ENCODE measurements at regions not wholly inside any gene's neighbourhood (a gene's known extent, or its start where the extent isn't known, plus 50 kb on each side); places are given as distances from the start of the nearest gene placed in this dataset.

DNA sequence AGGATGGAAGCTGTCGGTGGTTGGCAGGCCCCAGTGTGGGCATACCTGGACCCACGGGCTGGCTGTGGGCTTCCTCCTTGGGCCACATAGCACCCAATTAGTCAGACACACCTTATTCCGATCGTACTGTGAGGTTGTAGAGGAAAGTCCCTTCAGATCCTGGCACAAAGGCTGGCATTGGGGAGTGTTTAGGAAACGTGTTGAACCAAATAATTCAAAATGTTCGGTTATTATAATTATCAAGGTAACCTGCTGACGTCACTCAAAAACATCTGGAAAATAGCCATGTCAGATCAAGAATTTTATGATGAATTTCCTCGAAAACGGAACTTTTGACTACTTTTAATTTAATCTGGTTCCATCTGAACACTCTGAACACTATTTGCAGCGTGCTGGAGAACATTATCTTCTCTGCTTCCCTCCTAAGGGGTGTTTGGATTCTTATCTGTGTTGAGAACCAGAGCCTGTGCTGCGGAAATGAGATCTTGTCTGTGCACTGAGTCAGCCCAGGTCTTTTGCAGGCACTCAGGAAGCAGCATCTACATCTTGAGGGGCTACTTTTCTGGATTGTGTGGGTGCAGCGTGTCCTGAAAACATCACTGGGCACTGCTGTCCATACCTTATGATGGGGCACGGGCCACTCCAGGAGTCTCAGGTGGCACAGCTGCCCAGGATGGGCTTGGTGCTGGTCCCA, 100.3 kb downstream of the SLC25A47 start:
- TF ChIP-seq, protein P1, sequence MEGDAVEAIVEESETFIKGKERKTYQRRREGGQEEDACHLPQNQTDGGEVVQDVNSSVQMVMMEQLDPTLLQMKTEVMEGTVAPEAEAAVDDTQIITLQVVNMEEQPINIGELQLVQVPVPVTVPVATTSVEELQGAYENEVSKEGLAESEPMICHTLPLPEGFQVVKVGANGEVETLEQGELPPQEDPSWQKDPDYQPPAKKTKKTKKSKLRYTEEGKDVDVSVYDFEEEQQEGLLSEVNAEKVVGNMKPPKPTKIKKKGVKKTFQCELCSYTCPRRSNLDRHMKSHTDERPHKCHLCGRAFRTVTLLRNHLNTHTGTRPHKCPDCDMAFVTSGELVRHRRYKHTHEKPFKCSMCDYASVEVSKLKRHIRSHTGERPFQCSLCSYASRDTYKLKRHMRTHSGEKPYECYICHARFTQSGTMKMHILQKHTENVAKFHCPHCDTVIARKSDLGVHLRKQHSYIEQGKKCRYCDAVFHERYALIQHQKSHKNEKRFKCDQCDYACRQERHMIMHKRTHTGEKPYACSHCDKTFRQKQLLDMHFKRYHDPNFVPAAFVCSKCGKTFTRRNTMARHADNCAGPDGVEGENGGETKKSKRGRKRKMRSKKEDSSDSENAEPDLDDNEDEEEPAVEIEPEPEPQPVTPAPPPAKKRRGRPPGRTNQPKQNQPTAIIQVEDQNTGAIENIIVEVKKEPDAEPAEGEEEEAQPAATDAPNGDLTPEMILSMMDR (conservative IDR thresholded peaks at IDR 0.05; ENCODE audit: control insufficient read depth, insufficient read depth, low read depth, low read length) = no peak
- H3K4me3 ChIP-seq (ENCODE audit: control insufficient read depth, low read depth, low read length) = no peak overlapping the region
- DNase-seq (ENCODE audit: low read depth) = no peak

DNA sequence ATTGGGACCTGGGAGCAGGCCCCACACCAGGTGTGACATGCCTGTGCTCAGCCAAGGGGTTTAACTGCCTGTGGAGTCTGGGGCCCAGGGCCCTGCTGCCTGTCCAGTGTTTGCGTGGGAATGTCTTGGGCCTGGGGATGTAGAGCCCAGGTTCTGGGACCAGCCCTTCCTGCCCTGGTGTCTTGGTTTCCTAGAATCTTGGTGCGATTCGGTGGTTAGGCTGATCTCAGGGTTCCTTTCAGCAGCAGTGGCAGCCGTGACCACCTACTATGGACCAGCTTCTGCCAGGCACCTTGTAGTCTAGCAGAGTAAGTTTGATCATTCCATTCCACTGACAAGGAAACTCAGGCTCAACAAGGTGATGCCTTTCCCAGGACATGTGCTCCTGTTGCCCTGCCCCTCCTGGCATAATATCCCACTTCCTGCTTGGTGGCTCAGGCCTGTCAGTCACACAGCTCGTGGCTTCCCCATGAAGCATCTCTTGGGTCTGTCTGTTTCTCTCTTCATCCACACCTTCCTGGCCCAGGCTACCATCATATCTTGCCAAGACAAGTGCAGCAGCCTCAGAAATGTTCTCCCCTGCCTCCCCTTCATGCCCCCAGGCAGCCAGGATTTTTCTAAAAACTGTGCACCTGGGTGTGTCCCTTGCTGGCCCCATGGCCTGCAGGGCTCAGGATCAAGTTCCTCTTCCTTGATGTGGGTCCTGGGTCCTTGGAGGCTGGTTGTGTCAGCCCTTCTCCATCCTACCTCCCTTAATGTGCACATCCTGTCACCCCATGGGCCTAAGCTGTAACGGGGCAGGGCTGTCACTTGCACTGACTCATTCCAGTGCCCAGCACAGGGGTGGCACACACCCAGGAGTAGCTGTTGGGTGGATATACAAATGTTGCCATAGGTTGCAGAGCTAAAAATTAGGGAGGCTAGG, 101.6 kb downstream of the SLC25A47 start:
- DNase-seq (ENCODE audit: low read depth) = no peak
- TF ChIP-seq, protein P1 (conservative IDR thresholded peaks at IDR 0.05; ENCODE audit: control insufficient read depth, insufficient read depth, low read depth, low read length) = no peak
- no peak overlapping the region for H3K4me3 ChIP-seq (ENCODE audit: control insufficient read depth, low read depth, low read length)

- TF ChIP-seq, protein P1 (conservative IDR thresholded peaks at IDR 0.05; ENCODE audit: control insufficient read depth, insufficient read depth, low read depth, low read length) = no peak
- no peak for DNase-seq (ENCODE audit: low read depth)
- H3K4me3 ChIP-seq (ENCODE audit: control insufficient read depth, low read depth, low read length) = no peak overlapping the region
These were observed 102.3 kb downstream of the SLC25A47 start for GRCh38 chr14:100425429-100425827.

DNA sequence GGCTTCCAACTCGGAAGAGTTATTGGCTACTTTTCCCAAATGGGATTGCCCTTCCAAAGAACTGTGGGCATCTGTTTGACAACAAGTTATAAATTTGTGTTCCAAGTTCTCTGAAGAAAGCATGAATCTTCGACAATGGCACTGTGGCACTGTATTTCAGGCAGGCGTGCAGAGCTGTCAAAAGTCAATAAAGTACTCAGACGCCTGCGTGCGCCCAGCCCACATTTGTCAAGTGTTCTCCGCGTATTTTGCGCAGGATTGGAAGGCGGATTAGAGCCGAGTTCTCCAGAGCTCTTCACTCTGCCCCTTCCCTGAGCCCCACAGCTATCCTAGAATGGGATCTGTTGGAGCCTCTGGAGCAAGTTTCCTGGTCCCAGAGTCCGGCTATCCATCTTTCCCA, 103.2 kb downstream of the SLC25A47 start:
- TF ChIP-seq, protein P1 (conservative IDR thresholded peaks at IDR 0.05; ENCODE audit: control insufficient read depth, insufficient read depth, low read depth, low read length) = no peak
- no peak overlapping the region for H3K4me3 ChIP-seq (ENCODE audit: control insufficient read depth, low read depth, low read length)
- no peak for DNase-seq (ENCODE audit: low read depth)

- TF ChIP-seq, protein P1 (conservative IDR thresholded peaks at IDR 0.05; ENCODE audit: control insufficient read depth, insufficient read depth, low read depth, low read length) = no peak
- no peak for DNase-seq (ENCODE audit: low read depth)
- H3K4me3 ChIP-seq (ENCODE audit: control insufficient read depth, low read depth, low read length) = no peak overlapping the region
These were observed 104.0 kb downstream of the SLC25A47 start for GRCh38 chr14:100427166-100427565.

DNA sequence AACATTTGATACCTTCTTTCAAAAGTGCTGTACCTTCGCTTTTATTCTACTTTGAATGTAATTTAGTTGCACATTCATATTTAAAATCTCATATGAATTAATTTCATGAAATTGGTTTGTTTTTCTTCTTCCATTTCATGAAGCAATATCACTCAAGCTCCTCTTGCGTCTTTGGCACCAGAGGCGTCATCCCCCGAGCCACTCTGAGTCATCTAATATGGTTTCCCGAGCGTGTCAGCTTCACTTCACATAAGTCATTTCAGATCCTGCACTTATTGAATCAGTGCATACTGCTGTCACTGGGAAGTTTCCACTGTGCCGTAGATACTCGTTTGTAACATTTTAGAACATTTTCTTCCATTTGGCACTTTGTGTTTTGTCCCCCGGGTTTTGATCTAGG, 105.6 kb downstream of the SLC25A47 start:
- DNase-seq (ENCODE audit: low read depth) = peak; percentile 78
- H3K4me3 ChIP-seq (ENCODE audit: control insufficient read depth, low read depth, low read length) = no peak overlapping the region
- TF ChIP-seq, protein P1 (conservative IDR thresholded peaks at IDR 0.05; ENCODE audit: control insufficient read depth, insufficient read depth, low read depth, low read length) = no peak
